ENCODE measurements at regions not wholly inside any gene's neighbourhood (a gene's known extent, or its start where the extent isn't known, plus 50 kb on each side); places are given as distances from the start of the nearest gene placed in this dataset.

GRCh38 chr3:103617961-103618360 lies 1183.1 kb downstream of the ZPLD1 start:
- no peaks in the 10 kb centered on the region for H3K36me3 ChIP-seq (ENCODE audit: control insufficient read depth, insufficient read depth, low read length)
- intact Hi-C loops (cut with micrococcal nuclease; ENCODE audit: unreplicated experiment): no loop called here
- no peaks in the 10 kb centered on the region for H3K27me3 ChIP-seq (ENCODE audit: control insufficient read depth, insufficient read depth, low read length)
- BruUV-seq (replicated peaks): no TSS peak
- no peaks in the 10 kb centered on the region for H3K4me1 ChIP-seq (ENCODE audit: control insufficient read depth, insufficient read depth, low read length)
- POLR2A ChIA-PET: no interaction called here
- H3K9me3 ChIP-seq (ENCODE audit: control insufficient read depth, insufficient read depth, low read depth, low read length): no peaks in the 10 kb centered on the region
- H3K27ac ChIP-seq (ENCODE audit: low read length): no peak overlapping the region
- H3K4me3 ChIP-seq (ENCODE audit: low read depth in 2 of 2, low read length in 2 of 2): no peak overlapping the region
- TF ChIP-seq POLR2AphosphoS5 (IDR thresholded peaks at IDR 0.05; ENCODE audit: low read depth, low read length) (no peak), CTCF (IDR thresholded peaks at IDR 0.05) (no peak)
- no peak for ATAC-seq
- no peak for DNase-seq (ENCODE audit: low read depth, low spot score)
- CTCF ChIA-PET: no interaction called here
- in situ Hi-C loops (cut with HindIII; ENCODE audit: low pct_unique_long_range_greater_than_20kb, low sequenced_read_pairs): no loop called here

- POLR2A ChIA-PET: no interaction called here
- no peaks in the 10 kb centered on the region for H3K36me3 ChIP-seq (ENCODE audit: control insufficient read depth, insufficient read depth, low read length)
- intact Hi-C loops (cut with micrococcal nuclease; ENCODE audit: unreplicated experiment) (no loop called here), in situ Hi-C loops (cut with HindIII; ENCODE audit: low pct_unique_long_range_greater_than_20kb, low sequenced_read_pairs) (no loop called here)
- H3K4me3 ChIP-seq (ENCODE audit: low read depth in 2 of 2, low read length in 2 of 2): no peak overlapping the region
- no peak overlapping the region for H3K27ac ChIP-seq (ENCODE audit: low read length)
- no peak for TF ChIP-seq SIN3A (IDR thresholded peaks at IDR 0.05; ENCODE audit: borderline replicate concordance, insufficient read depth, low read depth, low read length)
- TF ChIP-seq POLR2AphosphoS5 (IDR thresholded peaks at IDR 0.05; ENCODE audit: low read depth, low read length): no peak
- no peak for TF ChIP-seq REST (IDR thresholded peaks at IDR 0.05; ENCODE audit: insufficient read depth in 1 of 2, low read depth in 2 of 2, low read length in 1 of 2)
- TF ChIP-seq CTCF (IDR thresholded peaks at IDR 0.05): no peak
- no peak for TF ChIP-seq TCF7L2 (IDR thresholded peaks at IDR 0.05; ENCODE audit: low read depth, low read length)
- ATAC-seq (no peak), DNase-seq (ENCODE audit: low read depth, low spot score) (no peak)
- CTCF ChIA-PET: no interaction called here
- no peaks in the 10 kb centered on the region for H3K27me3 ChIP-seq (ENCODE audit: control insufficient read depth, insufficient read depth, low read length)
- BruUV-seq (replicated peaks): no TSS peak
- no peaks in the 10 kb centered on the region for H3K4me1 ChIP-seq (ENCODE audit: control insufficient read depth, insufficient read depth, low read length)
- H3K9me3 ChIP-seq (ENCODE audit: control insufficient read depth, insufficient read depth, low read depth, low read length): no peaks in the 10 kb centered on the region
Observed at GRCh38 chr3:103624271-103624670, 1189.5 kb downstream of the ZPLD1 start.

- Histone ChIP-seq H3K36me3 (ENCODE audit: control insufficient read depth, insufficient read depth, low read length) (no peaks in the 10 kb centered on the region), H3K4me1 (ENCODE audit: control insufficient read depth, insufficient read depth, low read length) (no peaks in the 10 kb centered on the region), H3K9me3 (ENCODE audit: control insufficient read depth, insufficient read depth, low read depth, low read length) (no peaks in the 10 kb centered on the region), H3K27ac (ENCODE audit: low read length) (no peak overlapping the region), H3K27me3 (ENCODE audit: control insufficient read depth, insufficient read depth, low read length) (no peaks in the 10 kb centered on the region), H3K4me3 (ENCODE audit: low read depth in 2 of 2, low read length in 2 of 2) (no peak overlapping the region)
- ChIA-PET CTCF (no interaction called here), POLR2A (no interaction called here)
- intact Hi-C loops (cut with micrococcal nuclease; ENCODE audit: unreplicated experiment): no loop called here
- TF ChIP-seq CTCF (IDR thresholded peaks at IDR 0.05) (no peak), SIN3A (IDR thresholded peaks at IDR 0.05; ENCODE audit: borderline replicate concordance, insufficient read depth, low read depth, low read length) (no peak), TCF7L2 (IDR thresholded peaks at IDR 0.05; ENCODE audit: low read depth, low read length) (no peak), POLR2AphosphoS5 (IDR thresholded peaks at IDR 0.05; ENCODE audit: low read depth, low read length) (no peak), REST (IDR thresholded peaks at IDR 0.05; ENCODE audit: insufficient read depth in 1 of 2, low read depth in 2 of 2, low read length in 1 of 2) (no peak)
- no peak for ATAC-seq
- BruUV-seq (replicated peaks): no TSS peak
- DNase-seq (ENCODE audit: low read depth, low spot score): no peak
- in situ Hi-C loops (cut with HindIII; ENCODE audit: low pct_unique_long_range_greater_than_20kb, low sequenced_read_pairs): no loop called here
Observed at GRCh38 chr3:103629391-103629790, 1194.6 kb downstream of the ZPLD1 start.
